ENCODE measurements at regions not wholly inside any gene's neighbourhood (a gene's known extent, or its start where the extent isn't known, plus 50 kb on each side); places are given as distances from the start of the nearest gene placed in this dataset.

DNA sequence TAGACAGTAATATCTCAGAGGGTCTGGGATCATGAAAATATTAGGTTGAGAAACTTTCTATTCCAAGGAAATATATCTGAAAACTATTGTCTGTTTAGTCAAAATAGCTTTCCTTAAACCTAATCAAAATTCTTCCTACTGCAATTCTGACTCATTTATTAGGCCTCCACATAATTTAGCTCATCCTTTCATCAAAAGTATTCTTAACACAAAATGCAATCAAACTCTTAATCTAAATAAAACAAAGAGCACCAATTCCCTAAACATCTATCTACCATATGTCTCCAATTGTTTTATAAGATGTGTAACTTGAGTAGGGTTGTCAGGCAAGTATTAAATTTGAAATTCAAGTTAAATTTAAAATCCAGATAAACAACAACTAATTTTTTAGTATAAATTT, 142.1 kb downstream of the PLK2 start:
- TF ChIP-seq EP300 (IDR thresholded peaks at IDR 0.05) (no peak), CTCF (IDR thresholded peaks at IDR 0.05) (no peak)
